ENCODE measurements at regions not wholly inside any gene's neighbourhood (a gene's known extent, or its start where the extent isn't known, plus 50 kb on each side); places are given as distances from the start of the nearest gene placed in this dataset.
"Not testable (repeated sequence)": the region's sequence is repeated elsewhere in the genome, so short reads cannot be mapped to it uniquely, and the experiment has no call there.

- POLR2A ChIA-PET: no interaction called here
- no peak for TF ChIP-seq CTCF (IDR thresholded peaks at IDR 0.05; ENCODE audit: insufficient read depth, low read length, missing control alignments)
- no peak for DNase-seq (ENCODE audit: low read depth, low spot score)
- H3K4me3 ChIP-seq (ENCODE audit: low read depth, low read length): no peak overlapping the region
- CTCF ChIA-PET: no interaction called here
Measured at GRCh38 chr10:120039826-120040225, 147.3 kb downstream of the SEC23IP start.

- CTCF ChIA-PET: no interaction called here
- DNase-seq (ENCODE audit: low read depth, low spot score): no peak
- POLR2A ChIA-PET: no interaction called here
- H3K4me3 ChIP-seq (ENCODE audit: low read depth, low read length): no peak overlapping the region
- TF ChIP-seq CTCF (IDR thresholded peaks at IDR 0.05; ENCODE audit: insufficient read depth, low read length, missing control alignments): no peak
Measured at GRCh38 chr10:120041807-120042559, 149.5 kb downstream of the SEC23IP start.

GRCh38 chr10:120042705-120043104, 150.2 kb downstream of the SEC23IP start:
- ChIA-PET POLR2A (no interaction called here), CTCF (no interaction called here)
- TF ChIP-seq CTCF (IDR thresholded peaks at IDR 0.05; ENCODE audit: insufficient read depth, low read length, missing control alignments): no peak

GRCh38 chr10:120047373-120047772, 154.8 kb downstream of the SEC23IP start:
- H3K4me3 ChIP-seq (ENCODE audit: low read depth, low read length); CTCF ChIA-PET; DNase-seq (ENCODE audit: low read depth, low spot score); POLR2A ChIA-PET: not testable (repeated sequence)

More at GRCh38 chr10:120042705-120043104, 150.2 kb downstream of the SEC23IP start:
- H3K4me3 ChIP-seq (ENCODE audit: low read depth, low read length): no peak overlapping the region
- DNase-seq (ENCODE audit: low read depth, low spot score): no peak

- ChIA-PET CTCF (no interaction called here), POLR2A (no interaction called here)
- no peak for DNase-seq (ENCODE audit: low read depth, low spot score)
- H3K4me3 ChIP-seq (ENCODE audit: low read depth, low read length): no peak overlapping the region
- TF ChIP-seq CTCF (IDR thresholded peaks at IDR 0.05; ENCODE audit: insufficient read depth, low read length, missing control alignments): no peak
Measured at GRCh38 chr10:120047926-120048325, 155.4 kb downstream of the SEC23IP start.

- DNase-seq (ENCODE audit: low read depth, low spot score): no peak
- ChIA-PET CTCF (no interaction called here), POLR2A (no interaction called here)
- TF ChIP-seq CTCF (IDR thresholded peaks at IDR 0.05; ENCODE audit: insufficient read depth, low read length, missing control alignments): no peak
- H3K4me3 ChIP-seq (ENCODE audit: low read depth, low read length): no peak overlapping the region
Measured at GRCh38 chr10:120048391-120048790, 155.9 kb downstream of the SEC23IP start.

GRCh38 chr10:120051671-120052070, 159.1 kb downstream of the SEC23IP start:
- TF ChIP-seq CTCF (IDR thresholded peaks at IDR 0.05; ENCODE audit: insufficient read depth, low read length, missing control alignments): no peak
- no peak for DNase-seq (ENCODE audit: low read depth, low spot score)
- POLR2A ChIA-PET: no interaction called here
- no peak overlapping the region for H3K4me3 ChIP-seq (ENCODE audit: low read depth, low read length)
- CTCF ChIA-PET: no interaction called here
